ENCODE measurements at regions not wholly inside any gene's neighbourhood (a gene's known extent, or its start where the extent isn't known, plus 50 kb on each side); places are given as distances from the start of the nearest gene placed in this dataset.

DNA sequence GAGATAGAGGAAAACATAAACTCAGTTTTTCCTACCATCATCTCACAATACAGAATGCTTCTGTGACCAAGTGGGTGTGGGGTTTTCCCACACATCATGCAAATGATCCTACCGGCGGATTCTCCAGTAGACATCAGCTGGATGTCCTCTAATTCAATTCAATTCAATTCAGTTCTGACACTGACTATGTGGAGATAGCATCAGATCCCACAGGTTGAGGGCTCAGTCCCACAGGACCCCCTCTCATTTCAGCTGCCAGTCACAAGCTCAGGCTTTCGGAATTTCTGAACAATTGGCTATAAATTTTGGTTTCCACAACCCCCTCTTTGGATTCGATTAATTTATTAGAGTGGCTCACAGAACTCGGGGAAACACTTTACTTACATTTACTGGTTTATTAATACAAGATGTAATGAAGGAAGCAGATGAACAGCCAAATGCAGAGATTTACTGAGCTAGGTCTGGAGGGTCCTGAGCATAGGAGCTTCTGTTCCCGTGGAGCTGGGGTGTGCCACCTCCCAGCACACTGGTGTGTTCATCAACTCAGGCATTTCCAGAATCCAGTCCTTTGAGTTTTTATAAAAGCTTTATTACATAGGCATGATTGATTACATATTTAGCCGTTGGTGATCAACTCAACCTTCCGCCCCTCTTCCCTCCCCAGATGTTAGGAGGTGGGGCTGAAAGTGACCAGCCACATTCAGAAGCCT is 350.1 kb downstream of the MYCN start:
- TF ChIP-seq, protein P1, sequence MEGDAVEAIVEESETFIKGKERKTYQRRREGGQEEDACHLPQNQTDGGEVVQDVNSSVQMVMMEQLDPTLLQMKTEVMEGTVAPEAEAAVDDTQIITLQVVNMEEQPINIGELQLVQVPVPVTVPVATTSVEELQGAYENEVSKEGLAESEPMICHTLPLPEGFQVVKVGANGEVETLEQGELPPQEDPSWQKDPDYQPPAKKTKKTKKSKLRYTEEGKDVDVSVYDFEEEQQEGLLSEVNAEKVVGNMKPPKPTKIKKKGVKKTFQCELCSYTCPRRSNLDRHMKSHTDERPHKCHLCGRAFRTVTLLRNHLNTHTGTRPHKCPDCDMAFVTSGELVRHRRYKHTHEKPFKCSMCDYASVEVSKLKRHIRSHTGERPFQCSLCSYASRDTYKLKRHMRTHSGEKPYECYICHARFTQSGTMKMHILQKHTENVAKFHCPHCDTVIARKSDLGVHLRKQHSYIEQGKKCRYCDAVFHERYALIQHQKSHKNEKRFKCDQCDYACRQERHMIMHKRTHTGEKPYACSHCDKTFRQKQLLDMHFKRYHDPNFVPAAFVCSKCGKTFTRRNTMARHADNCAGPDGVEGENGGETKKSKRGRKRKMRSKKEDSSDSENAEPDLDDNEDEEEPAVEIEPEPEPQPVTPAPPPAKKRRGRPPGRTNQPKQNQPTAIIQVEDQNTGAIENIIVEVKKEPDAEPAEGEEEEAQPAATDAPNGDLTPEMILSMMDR (IDR thresholded peaks at IDR 0.05; ENCODE audit: insufficient read depth, low read length, severe bottlenecking), result no peak
- no peak overlapping the region for H3K4me3 ChIP-seq (ENCODE audit: low read depth, low read length)
- peaks cover 2% of the 10 kb centered on the region for H3K27me3 ChIP-seq (ENCODE audit: control insufficient read depth, insufficient read depth, low read length)
- FAIRE-seq (no peak), DNase-seq (ENCODE audit: low read depth) (no peak)
- H3K36me3 ChIP-seq (ENCODE audit: control insufficient read depth, insufficient read depth, low read length), result no peaks in the 10 kb centered on the region

DNA sequence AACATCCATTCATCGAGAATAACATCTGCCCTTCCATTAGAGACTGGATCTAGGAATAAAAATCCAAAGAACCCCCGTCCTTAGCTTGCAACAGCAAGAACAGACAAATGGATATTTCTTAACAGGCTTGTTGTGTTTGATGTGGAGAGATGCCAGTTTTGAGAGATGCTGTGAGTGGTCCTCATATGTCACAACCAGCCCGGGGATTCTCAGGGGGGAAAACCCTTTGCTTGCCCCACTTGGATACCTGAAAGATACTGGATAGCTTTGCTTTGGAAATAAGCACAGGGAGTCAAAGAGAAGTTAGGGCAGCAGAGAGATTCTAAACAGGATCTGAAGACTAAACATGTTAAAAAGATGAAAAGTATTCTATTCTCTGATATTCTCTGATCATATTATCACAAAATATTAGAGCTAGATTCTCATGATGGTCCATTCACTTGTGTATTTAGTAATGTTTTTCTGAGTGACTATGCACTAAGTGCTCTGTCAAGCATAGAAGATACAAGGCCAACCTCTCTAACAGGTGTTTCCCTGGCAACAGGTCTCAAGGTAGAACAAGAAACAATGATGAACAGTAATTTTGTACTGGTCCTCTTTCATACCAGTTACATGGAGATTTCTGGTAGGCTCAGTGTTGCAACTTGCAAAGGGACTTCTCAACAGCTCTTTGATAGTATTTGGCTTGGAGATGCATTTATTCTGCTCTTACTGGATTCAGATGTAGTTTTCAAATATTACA is 348.2 kb downstream of the MYCN start:
- TF ChIP-seq, protein P1 (IDR thresholded peaks at IDR 0.05; ENCODE audit: insufficient read depth, low read length, severe bottlenecking), result no peak
- no peak for DNase-seq (ENCODE audit: low read depth)
- Histone ChIP-seq H3K4me3 (ENCODE audit: low read depth, low read length) (no peak overlapping the region), H3K36me3 (ENCODE audit: control insufficient read depth, insufficient read depth, low read length) (no peaks in the 10 kb centered on the region), H3K27me3 (ENCODE audit: control insufficient read depth, insufficient read depth, low read length) (peaks cover 2% of the 10 kb centered on the region)
- FAIRE-seq, result no peak

DNA sequence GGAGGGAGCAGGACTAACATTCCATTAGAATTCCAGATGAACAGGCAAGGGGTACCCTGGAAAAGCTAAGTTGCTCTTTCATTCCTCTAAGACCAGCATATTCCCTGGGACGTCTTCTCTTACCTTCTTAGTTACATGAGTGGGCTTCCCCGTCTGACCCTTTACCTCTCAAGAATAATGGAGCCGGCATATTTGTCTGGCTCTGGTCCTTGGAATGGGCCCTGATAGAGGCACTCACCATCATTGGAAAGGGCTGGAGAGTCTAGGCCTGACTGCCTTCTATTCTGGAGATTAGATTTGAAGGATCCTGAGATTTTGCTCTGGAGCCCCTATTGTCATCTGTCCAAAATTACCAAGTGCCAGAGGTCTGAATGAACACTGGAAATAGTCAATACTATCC is 347.5 kb downstream of the MYCN start:
- Histone ChIP-seq H3K4me3 (ENCODE audit: low read depth, low read length) (no peak overlapping the region), H3K36me3 (ENCODE audit: control insufficient read depth, insufficient read depth, low read length) (no peaks in the 10 kb centered on the region), H3K27me3 (ENCODE audit: control insufficient read depth, insufficient read depth, low read length) (peaks cover 2% of the 10 kb centered on the region)
- DNase-seq (ENCODE audit: low read depth) (no peak), FAIRE-seq (no peak)
- TF ChIP-seq, protein P1 (IDR thresholded peaks at IDR 0.05; ENCODE audit: insufficient read depth, low read length, severe bottlenecking), result no peak

DNA sequence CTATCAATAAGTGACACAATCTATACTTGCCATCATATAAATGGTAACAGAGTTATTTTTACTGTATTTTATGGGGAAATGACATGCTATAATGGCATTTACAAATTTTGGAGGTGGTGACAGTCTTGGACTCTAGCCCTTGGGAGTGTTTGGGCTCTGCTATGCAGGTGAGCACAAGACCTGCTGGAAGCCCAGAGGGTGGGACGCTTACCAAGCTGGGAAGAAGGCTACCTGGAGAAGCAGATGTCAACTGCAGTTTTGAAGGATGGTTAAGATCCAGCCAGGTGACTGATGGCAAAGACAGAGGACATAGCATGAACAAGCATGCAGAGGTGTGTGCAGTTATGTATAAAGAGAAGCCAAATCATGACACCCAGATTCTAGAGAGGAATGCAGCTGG is 346.9 kb downstream of the MYCN start:
- TF ChIP-seq, protein P1 (IDR thresholded peaks at IDR 0.05; ENCODE audit: insufficient read depth, low read length, severe bottlenecking), result no peak
- FAIRE-seq, result no peak
- DNase-seq (ENCODE audit: low read depth), result no peak
- H3K4me3 ChIP-seq (ENCODE audit: low read depth, low read length), result no peak overlapping the region
- no peaks in the 10 kb centered on the region for H3K36me3 ChIP-seq (ENCODE audit: control insufficient read depth, insufficient read depth, low read length)
- H3K27me3 ChIP-seq (ENCODE audit: control insufficient read depth, insufficient read depth, low read length), result peaks cover 2% of the 10 kb centered on the region

DNA sequence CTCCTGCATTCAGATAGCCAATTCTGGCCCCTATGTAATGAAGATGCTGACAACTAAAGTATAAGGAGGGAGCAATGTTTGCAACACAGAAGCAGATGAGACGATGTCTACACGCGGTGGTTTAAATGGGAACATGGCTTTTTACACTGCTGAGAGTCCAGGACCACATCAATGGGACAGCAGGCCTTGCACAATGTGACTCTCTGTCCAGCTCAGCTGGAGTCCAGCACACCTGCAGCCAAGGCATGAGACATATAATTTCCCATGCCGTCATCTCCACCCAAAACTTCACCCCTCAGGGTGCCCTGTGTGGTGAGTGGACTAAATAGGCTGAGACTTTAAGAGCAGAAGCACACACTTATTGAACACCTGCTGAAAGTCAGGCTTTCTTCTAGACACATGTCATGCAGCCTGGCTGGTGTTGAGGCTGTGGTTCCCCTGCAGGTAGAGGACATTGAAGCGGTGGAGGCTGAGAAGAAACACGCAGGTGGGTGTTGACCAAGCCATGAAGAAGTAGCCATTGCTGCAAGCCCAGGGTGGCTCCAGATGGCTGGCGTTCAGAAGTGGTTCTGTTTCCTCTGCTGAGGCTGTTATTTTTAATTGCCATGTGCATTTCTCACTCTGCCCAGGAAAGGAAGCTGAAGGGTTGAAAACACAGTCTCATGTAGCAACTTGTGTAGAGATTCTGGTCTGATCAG is 345.6 kb downstream of the MYCN start:
- H3K4me3 ChIP-seq (ENCODE audit: low read depth, low read length), result no peak overlapping the region
- peaks cover 2% of the 10 kb centered on the region for H3K27me3 ChIP-seq (ENCODE audit: control insufficient read depth, insufficient read depth, low read length)
- no peak for DNase-seq (ENCODE audit: low read depth)
- FAIRE-seq, result no peak
- H3K36me3 ChIP-seq (ENCODE audit: control insufficient read depth, insufficient read depth, low read length), result no peaks in the 10 kb centered on the region
- TF ChIP-seq, protein P1 (IDR thresholded peaks at IDR 0.05; ENCODE audit: insufficient read depth, low read length, severe bottlenecking), result no peak
